GM18511 (cell line): ENCODE measurements at regions not wholly inside any gene's neighbourhood (a gene's known extent, or its start where the extent isn't known, plus 50 kb on each side); places are given as distances from the start of the nearest gene placed in this dataset.
"Not testable (repeated sequence)": the region's sequence is repeated elsewhere in the genome, so short reads cannot be mapped to it uniquely, and the experiment has no call there.

Experiments used
- ATAC-seq: cut with Tn5 transposase; IDR thresholded peaks from one replicate; pipeline ENCODE4 v1.9.1; 2021; ENCODE audit warnings: mild to moderate bottlenecking, moderate library complexity; ENCODE audit not compliant: unreplicated experiment

DNA sequence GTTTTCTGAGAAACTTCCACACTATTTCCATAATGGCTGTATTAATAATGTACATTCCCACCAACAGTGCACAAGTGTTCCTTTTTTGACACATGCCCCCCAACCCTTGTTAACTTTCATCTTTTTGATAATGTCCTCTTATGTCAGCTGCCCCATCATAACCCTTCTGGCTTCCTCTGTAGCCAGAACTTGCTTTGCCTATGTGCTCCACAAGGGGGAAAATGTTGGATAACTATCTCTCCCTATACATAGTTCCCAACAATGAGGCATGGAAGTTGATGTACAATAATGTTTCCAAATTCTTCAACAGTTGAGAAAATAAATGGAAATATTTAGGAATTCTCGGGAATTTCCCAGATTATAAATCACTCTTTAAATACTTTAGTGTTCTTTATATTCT lies 142.9 kb downstream of the ASB9 start:
- ATAC-seq: no peak

GRCh38 chrX:15116900-15117299 lies 153.0 kb downstream of the ASB9 start:
- no peak for ATAC-seq

DNA sequence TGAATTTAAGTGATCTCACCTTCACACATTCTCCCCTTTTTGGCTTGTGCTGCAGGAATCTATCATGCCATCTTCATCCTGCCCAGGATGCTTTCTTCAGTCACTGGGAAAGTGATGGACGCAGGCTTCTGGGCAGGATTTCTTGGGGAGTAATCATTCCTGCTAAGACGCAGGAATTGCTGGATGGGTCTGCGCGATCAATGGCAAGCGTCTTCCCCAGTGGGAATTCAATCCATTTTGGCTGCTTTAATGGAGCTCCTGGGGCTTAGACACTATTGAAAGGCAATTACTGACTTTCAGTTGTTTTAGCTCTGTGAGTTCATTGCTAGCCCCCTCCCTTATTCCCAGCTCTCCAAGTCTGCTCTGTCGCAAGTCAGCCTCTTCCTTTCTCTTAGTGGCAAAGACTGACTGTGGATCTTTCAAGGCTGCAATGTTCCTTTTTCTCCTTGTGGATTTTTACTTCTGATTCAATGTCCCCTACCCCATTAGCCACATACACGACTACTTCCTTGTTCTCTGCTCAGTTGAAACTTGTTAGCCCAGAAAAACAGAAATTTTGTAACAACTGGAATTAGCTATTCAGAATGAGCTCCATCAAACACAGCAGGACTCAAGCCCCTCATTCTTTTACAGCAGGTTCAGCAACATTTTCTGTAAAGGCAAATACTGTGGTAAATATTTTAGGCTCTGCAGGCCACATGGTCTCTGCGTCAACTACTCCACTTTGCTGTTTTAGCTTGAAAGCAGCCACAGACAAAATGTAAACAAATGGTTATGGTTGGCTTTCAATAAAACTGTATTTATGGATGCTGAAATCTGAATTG lies 154.9 kb downstream of the ASB9 start:
- no peak for ATAC-seq

DNA sequence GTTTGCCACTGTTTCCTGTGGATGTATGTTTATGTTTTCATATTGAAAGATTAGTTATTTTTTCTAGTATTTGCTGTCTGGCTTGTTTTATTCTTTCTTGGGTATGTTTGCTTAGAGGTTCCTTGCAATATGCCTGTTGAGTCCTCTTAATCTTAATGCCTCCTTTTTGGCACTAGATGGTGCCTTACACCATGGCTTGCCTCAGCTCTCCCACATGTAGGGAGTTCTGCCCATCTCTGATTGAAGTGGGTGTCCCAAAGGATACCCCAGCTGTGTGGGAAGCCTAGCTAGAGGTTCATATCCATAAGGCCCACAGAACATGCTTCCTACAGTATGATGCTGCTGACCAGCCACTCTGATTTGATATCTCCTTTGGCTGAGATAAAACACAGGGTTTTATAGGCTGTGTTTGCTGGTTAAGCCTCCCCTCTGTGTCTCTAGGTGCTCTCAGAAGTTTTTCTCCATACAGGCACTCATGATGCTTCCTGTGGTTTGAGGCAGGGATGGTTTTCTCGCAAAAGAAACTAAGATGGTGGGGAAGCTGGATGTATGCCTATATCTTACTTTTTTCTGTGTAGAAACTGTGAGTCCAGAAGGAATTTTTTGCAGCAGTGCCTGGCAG lies 162.4 kb downstream of the ASB9 start:
- no peak for ATAC-seq

DNA sequence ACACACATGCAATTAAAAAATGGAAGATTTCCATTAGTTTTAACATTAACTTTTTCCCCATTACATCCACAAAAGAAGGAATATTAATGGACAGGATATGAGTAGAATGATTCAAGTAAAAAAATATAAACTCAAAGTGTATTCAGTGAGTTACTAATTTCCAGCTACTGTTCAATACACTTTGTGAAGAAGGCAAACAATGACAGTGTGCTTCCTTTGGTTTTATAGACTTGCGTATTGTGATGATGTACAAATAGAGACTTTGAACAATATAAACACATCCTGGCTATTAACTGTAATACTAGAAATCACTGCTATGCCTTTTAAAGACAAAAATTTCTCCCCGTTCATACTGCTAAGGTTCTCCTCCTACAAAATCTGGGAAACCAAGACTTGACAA lies 171.4 kb downstream of the ASB9 start:
- ATAC-seq: no peak

DNA sequence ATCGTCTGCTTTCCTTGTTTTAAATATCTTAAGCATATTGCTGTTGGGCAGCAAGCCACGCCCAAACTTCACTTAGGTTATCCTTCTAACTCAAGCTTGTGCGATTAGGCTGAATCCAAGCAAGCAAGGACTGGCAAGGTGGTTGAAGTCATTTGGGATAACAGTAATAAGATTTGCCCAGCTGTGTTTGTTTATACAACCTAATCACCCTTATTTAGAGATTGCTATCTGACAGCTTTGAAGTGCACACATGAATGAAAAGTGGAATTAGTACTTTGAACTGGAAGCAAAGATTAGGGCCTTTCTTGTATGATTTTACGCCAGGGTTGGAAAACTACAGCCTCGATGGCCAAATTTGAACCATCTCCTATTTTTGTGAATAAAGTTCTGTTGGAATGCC lies 182.1 kb downstream of the ASB9 start:
- no peak for ATAC-seq

- ATAC-seq: no peak
These were observed 196.6 kb downstream of the ASB9 start for GRCh38 chrX:15073313-15073712.

DNA sequence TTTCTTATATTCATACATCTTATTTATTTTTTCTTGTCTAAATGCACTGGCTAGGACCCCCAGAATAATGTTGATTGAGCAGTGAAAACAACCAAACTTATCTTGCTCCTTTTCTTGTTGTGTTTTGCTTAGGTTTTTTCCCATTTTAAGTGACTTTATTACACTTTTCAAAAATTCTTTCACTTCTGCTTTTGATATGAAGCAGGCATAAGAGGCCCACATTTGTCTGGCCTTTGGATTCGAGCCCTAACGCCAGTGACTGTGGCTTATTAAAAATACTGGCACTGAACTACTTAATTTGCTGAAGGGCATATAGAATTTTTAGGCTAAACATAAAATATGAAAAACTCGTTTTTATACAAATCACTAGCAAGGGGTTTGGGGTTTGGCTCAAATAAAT lies 197.0 kb downstream of the ASB9 start:
- ATAC-seq: no peak

- ATAC-seq: no peak
These were observed 197.6 kb downstream of the ASB9 start for GRCh38 chrX:15072259-15072658.

DNA sequence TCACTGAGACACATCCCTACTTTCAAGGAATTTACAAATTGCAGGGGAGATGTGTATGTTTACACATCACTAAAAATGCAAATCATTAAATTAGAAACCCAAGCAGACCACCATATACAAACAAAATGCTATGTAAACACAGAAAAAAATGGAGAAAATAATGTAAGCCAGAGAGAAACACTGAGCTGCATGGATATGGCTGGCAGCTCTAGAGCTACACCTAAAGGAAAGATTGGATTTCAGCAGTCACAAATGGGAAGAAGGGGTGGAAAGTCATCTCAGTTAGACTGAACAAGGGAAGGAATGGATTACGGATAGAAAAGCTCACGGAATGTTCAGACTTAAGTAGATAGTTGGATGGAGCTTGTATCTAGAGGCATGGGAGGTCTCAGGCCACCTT lies 186.3 kb downstream of the MOSPD2 start:
- ATAC-seq: no peak

DNA sequence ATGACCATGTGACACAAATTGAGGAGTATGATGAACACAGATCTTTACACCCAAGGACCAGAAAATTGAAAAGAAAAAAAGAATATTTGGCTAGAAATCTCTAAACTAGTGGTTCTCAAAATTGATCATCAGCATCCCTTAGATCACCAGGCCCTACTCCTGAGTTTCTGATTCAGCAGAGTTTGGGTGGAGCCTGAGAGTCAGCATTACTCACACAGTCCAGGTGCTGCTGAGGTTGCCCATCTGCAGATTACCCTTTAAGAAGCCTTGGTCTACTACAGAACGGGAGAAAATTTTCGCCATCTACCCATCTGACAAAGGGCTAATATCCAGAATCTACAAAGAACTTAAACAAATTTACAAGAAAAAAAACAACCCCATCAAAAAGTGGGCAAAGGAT lies 182.8 kb downstream of the MOSPD2 start:
- no peak for ATAC-seq

GRCh38 chrX:15055146-15055930 lies 182.1 kb downstream of the MOSPD2 start:
- ATAC-seq: no peak

DNA sequence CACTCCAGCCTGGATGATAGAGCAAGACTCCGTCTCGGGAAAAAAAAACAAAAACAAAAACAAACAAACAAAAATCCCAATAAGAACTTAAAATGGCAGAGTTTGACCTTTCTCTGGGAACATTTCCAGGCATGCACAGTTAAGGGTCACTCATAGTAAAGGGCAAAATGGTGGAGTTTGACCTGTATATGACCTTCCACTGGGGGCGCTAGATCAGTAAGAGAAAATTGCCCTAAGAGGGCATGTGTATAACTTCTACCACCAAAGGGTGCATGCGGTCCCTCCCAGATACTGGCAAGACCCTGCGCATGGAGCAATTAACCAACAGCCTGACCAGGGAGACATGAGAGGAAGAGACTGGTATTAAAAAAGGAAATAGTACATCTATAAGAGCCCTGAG lies 177.2 kb downstream of the MOSPD2 start:
- no peak for ATAC-seq

DNA sequence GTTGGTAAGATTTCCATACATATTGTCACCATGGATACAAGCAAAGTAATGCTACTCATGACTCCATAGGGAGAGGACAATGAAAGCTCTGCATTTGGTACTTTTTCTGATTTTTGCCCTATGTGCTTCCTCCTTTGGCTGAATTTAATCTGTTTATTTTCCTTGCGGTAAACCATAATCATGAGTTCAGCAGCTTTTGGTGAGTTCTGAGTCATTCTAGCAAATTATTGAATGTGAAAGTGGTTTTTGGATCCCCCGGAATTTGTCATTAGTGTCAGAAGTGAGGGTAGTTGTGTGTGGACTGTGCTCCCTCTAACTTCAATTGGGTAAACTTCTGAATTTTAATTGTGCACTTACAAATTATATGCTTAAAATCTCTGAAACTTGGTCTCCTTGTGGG lies 170.3 kb downstream of the MOSPD2 start:
- no peak for ATAC-seq

- no peak for ATAC-seq
These were observed 160.7 kb downstream of the MOSPD2 start for GRCh38 chrX:15033917-15034316.

DNA sequence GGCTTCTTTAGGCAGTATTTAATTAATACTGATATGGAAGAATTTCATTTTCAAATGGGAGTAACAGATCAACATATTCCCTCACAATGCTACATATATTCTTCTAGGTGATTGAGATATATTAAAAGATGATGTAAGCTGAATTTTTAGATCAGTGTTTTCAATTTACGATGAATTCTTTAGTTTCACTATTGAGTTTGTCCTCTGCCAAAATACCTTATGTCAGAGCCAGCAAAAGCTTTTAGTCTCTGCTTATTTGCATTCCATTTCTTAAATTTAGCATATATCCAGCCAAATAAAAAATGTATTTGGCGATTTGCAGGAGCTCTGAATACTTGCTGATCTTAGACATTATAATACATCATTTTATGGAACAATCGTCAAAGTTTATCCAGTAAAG lies 144.3 kb downstream of the MOSPD2 start:
- ATAC-seq: no peak

GRCh38 chrX:15016051-15016450 lies 142.8 kb downstream of the MOSPD2 start:
- ATAC-seq: no peak

DNA sequence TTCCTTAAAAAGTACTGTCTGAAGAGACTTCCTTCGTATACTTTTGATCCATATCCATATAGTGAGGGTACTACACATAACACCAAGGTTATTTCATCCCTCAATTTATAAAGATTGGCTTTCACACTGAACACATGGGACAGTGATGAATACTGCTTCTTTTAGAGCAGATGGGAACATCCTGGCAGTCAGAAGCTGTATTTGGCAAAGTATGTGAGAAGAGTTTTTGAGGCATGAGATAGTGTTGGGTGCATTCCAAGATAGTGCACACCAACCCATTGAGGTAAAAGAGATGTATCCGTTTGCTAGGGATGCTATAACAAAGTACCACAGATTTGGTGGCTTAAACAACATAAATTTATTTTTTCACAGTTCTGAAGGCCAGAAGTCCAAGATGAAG lies 141.1 kb downstream of the MOSPD2 start:
- no peak for ATAC-seq

- no peak for ATAC-seq
These were observed 140.2 kb downstream of the MOSPD2 start for GRCh38 chrX:15013461-15013860.

- no peak for ATAC-seq
These were observed 124.0 kb downstream of the MOSPD2 start for GRCh38 chrX:14997271-14997670.

GRCh38 chrX:14984425-14984824 lies 111.2 kb downstream of the MOSPD2 start:
- ATAC-seq: not testable (repeated sequence)
